Ovary (tissue), 7 donors: ENCODE measurements at regions not wholly inside any gene's neighbourhood (a gene's known extent, or its start where the extent isn't known, plus 50 kb on each side); places are given as distances from the start of the nearest gene placed in this dataset.

Source experiments
- DNase-seq, 5 donors: peaks; one replicate each; pipeline ENCODE4 v3.0.0-alpha.2; 2019 to 2020
- H3K27ac ChIP-seq, 2 donors: fragments of 200-600 bp; one replicate each; pipeline versions ENCODE4 v1.5.1 to v1.8.0; 2019 to 2022
- H3K27me3 ChIP-seq: fragments of 200-600 bp; one replicate; pipeline ENCODE4 v1.8.0; 2022
- H3K36me3 ChIP-seq: fragments of 200-600 bp; sonication (generic); one replicate; pipeline ENCODE4 v1.5.1; 2019
- H3K4me1 ChIP-seq: one replicate; pipeline ENCODE4 v1.8.1; 2013; ENCODE audit warnings: mild to moderate bottlenecking, moderate library complexity; ENCODE audit not compliant: insufficient read depth
- H3K4me3 ChIP-seq: fragments of 200-600 bp; sonication (generic); one replicate; pipeline ENCODE4 v1.5.1; 2017
- H3K9me3 ChIP-seq, 2 donors: fragments of 200-600 bp in 1 of 2; sonication (generic) in 1 of 2; one replicate each; pipeline versions ENCODE4 v1.5.1 to v1.8.1; 2013 to 2019; ENCODE audit warnings: mild to moderate bottlenecking in 1 of 2, moderate library complexity in 1 of 2
- EP300 ChIP-seq: sonication (generic); formaldehyde crosslinking; IDR thresholded peaks from one replicate; pipeline ENCODE4 v1.6.1; 2017; ENCODE audit warnings: antibody characterized with exemption
- POLR2A ChIP-seq: fragments of 450-650 bp; IDR thresholded peaks from one replicate; pipeline ENCODE4 v1.6.1; 2017; ENCODE audit warnings: antibody characterized with exemption, mild to moderate bottlenecking, moderate library complexity
- WGBS, 3 donors: extraction: QIAGEN DNeasy Blood & Tissue Kit in 1 of 3; methylation state at CpG; one replicate each; pipeline versions ENCODE4 v1.1.5 to v1.1.7; 2013 to 2017; 5-methylcytosine and 5-hydroxymethylcytosine counted together
- intact Hi-C, 4 donors: fragments of 100-400 bp; cut with DNase I; formaldehyde crosslinking; loops; one replicate each; pipeline versions ENCODE4 v1.11.0 to v1.15.1; 2022 to 2023
- TF ChIP-seq, protein P1 (sequence below), 3 donors: fragments of 450-650 bp in 2 of 3; fragments of 200-600 bp in 1 of 3; IDR thresholded peaks; one replicate each; pipeline versions ENCODE4 v1.5.1 to v1.8.0; 2016 to 2022; ENCODE audit warnings: antibody characterized with exemption in 3 of 3, mild to moderate bottlenecking in 1 of 3
- donor health status: DM: no; HTN: no; CAD: no; lungs with moderate emphysema.
- donor health status: DM: no; HTN: no; CAD: no.
- donor health status: Bipolar disorder and iron deficiency.
- donor health status: DM: no; HTN: no; CAD: no.
- donor health status: DM: yes; HTN: yes; CAD: no.

DNA sequence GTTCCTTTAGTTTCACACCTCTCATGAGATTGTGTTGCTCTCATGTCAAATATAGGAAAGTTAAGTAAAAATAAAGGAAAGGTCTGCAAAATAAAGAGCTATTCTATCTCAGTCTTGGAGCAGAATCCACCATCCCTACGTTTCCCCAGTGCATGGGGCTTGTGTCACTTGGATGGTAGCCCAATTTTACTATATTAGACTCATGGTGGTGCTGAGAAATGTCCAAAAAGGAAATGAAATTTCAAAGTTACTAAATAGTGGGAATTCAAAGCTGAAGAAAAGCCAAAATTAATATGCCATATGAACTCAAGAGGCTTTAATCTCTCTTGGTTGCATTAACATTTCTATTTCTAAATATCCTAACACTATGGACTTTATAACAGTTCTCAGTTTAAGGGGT is 1283.3 kb upstream of the GJE1 start:
- TF ChIP-seq POLR2A (no peak), EP300 (no peak)
- TF ChIP-seq, protein P1, sequence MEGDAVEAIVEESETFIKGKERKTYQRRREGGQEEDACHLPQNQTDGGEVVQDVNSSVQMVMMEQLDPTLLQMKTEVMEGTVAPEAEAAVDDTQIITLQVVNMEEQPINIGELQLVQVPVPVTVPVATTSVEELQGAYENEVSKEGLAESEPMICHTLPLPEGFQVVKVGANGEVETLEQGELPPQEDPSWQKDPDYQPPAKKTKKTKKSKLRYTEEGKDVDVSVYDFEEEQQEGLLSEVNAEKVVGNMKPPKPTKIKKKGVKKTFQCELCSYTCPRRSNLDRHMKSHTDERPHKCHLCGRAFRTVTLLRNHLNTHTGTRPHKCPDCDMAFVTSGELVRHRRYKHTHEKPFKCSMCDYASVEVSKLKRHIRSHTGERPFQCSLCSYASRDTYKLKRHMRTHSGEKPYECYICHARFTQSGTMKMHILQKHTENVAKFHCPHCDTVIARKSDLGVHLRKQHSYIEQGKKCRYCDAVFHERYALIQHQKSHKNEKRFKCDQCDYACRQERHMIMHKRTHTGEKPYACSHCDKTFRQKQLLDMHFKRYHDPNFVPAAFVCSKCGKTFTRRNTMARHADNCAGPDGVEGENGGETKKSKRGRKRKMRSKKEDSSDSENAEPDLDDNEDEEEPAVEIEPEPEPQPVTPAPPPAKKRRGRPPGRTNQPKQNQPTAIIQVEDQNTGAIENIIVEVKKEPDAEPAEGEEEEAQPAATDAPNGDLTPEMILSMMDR (IDR thresholded peaks at IDR 0.05): no peak
- H3K27ac ChIP-seq: no peak overlapping the region
- H3K4me1 ChIP-seq: peaks cover 1% of the 10 kb centered on the region
- WGBS, 3 donors: 57 to 75% (median 59%) methylated on average over 1 of the region's 1 CpG
- no peaks in the 10 kb centered on the region for H3K9me3 ChIP-seq
- H3K4me3 ChIP-seq: no peak overlapping the region
- H3K27me3 ChIP-seq: no peaks in the 10 kb centered on the region
- DNase-seq: no peak
- no peaks in the 10 kb centered on the region for H3K36me3 ChIP-seq
- intact Hi-C loops: no loop called here

- 84 to 91% (median 88%) methylated on average over 2 of the region's 2 CpGs for WGBS, 3 donors
- DNase-seq: no peak
- no peak for TF ChIP-seq POLR2A
- TF ChIP-seq, protein P1 (IDR thresholded peaks at IDR 0.05): no peak
- TF ChIP-seq EP300: no peak
- Histone ChIP-seq H3K27me3 (no peaks in the 10 kb centered on the region), H3K4me1 (no peaks in the 10 kb centered on the region), H3K36me3 (no peaks in the 10 kb centered on the region), H3K4me3 (no peak overlapping the region), H3K9me3 (no peaks in the 10 kb centered on the region), H3K27ac (no peak overlapping the region)
- intact Hi-C loops: no loop called here
Measured at GRCh38 chr6:140847262-140847645, 1285.5 kb upstream of the GJE1 start.

DNA sequence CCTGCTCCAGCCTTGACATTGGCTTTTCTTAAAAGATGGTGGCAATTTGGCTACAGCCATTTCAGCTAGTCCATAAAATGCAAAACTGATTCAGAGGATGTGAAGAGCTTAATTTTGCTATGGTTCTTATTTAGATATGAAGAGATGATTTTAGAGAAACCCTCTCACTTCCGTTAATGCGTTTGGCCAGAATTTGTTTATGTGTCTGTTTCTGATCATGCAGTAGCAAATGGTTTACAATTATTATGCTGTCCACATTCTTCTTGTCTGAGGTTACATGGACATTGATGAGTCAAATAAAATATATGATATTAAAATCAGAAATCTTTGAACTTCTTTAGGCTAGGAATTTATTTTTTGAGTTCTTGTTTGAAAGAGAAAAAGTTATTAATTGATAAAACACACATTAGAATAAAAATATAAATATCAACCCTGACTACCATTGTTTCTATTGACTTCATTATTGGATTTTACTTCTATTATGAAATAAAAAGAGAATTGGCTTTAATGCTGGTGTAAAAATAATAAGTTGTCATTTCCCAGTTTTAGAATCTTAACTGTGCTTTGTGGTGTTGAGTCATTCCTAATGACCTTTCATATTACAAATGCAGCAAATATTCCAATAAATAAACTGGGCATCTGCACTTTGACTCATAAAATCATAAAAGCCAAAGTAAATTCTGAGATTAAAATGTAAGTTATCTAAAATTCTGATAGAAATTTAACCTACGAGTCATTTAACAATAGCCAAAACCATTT is 1286.0 kb upstream of the GJE1 start:
- Histone ChIP-seq H3K4me1 (no peaks in the 10 kb centered on the region), H3K36me3 (no peaks in the 10 kb centered on the region), H3K4me3 (no peak overlapping the region), H3K27ac (no peak overlapping the region), H3K27me3 (no peaks in the 10 kb centered on the region), H3K9me3 (no peaks in the 10 kb centered on the region)
- TF ChIP-seq POLR2A (no peak), EP300 (no peak)
- TF ChIP-seq, protein P1 (IDR thresholded peaks at IDR 0.05): no peak
- 82 to 88% (median 87%) methylated on average over 3 of the region's 3 CpGs for WGBS, 3 donors
- intact Hi-C loops: no loop called here
- no peak for DNase-seq

DNA sequence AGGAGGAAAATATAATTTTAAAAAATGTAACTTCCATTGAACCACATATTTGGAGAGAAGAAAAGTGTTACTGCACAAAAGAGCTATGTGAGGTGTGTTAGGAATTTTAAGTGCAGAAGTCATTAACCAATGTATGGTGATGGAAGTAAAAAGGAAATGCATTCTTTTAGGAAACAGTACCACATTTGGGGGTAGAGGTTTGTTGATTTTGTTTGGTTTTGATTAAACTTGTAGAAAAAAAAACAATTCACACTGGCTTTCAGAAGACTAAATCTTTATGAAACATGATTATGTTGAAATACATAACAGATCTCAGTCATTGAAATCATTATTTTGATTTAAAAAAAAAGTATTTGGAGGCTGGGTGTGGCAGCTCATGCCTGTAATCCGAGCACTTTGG is 1287.0 kb upstream of the GJE1 start:
- intact Hi-C loops: no loop called here
- Histone ChIP-seq H3K27ac (no peak overlapping the region), H3K9me3 (no peaks in the 10 kb centered on the region), H3K27me3 (no peaks in the 10 kb centered on the region), H3K4me1 (no peaks in the 10 kb centered on the region), H3K36me3 (no peaks in the 10 kb centered on the region), H3K4me3 (no peak overlapping the region)
- 87 to 96% (median 93%) methylated on average over 1 of the region's 1 CpG for WGBS, 3 donors
- TF ChIP-seq EP300: no peak
- TF ChIP-seq, protein P1 (IDR thresholded peaks at IDR 0.05): no peak
- no peak for DNase-seq
